SJSA1 (cell line): ENCODE measurements at regions not wholly inside any gene's neighbourhood (a gene's known extent, or its start where the extent isn't known, plus 50 kb on each side); places are given as distances from the start of the nearest gene placed in this dataset.

Experiments used
- DNase-seq, 2 experiments: peaks; one replicate each; pipeline ENCODE4 v3.0.0-alpha.2; 2015 to 2020; ENCODE audit warnings: low spot score in 2 of 2, low read depth in 1 of 2
- H3K27ac ChIP-seq: fragments of 250-450 bp; sonication (Bioruptor Pico); 2 replicates; pipeline ENCODE4 v1.5.1; 2020; ENCODE audit warnings: mild to moderate bottlenecking, moderate library complexity
- H3K27me3 ChIP-seq: fragments of 250-450 bp; sonication (Bioruptor Pico); replicated peaks from 2 replicates; pipeline ENCODE4 v1.5.1; 2020; ENCODE audit warnings: mild to moderate bottlenecking, moderate library complexity
- H3K36me3 ChIP-seq: fragments of 250-450 bp; sonication (Bioruptor Pico); 2 replicates; pipeline ENCODE4 v1.5.1; 2020; ENCODE audit warnings: mild to moderate bottlenecking
- H3K4me1 ChIP-seq: fragments of 250-450 bp; sonication (Bioruptor Pico); replicated peaks from 2 replicates; pipeline ENCODE4 v1.6.1; 2021; ENCODE audit warnings: mild to moderate bottlenecking
- H3K4me3 ChIP-seq: fragments of 250-450 bp; sonication (Bioruptor Pico); 2 replicates; pipeline ENCODE4 v1.5.1; 2020; ENCODE audit warnings: mild to moderate bottlenecking
- H3K9me3 ChIP-seq: fragments of 250-450 bp; sonication (Bioruptor Pico); replicated peaks from 2 replicates; pipeline ENCODE4 v1.5.1; 2020; ENCODE audit warnings: mild to moderate bottlenecking

- H3K4me3 ChIP-seq: no peak overlapping the region
- no peaks in the 10 kb centered on the region for H3K9me3 ChIP-seq
- H3K36me3 ChIP-seq: no peaks in the 10 kb centered on the region
- no peaks in the 10 kb centered on the region for H3K27me3 ChIP-seq
- H3K27ac ChIP-seq: no peak overlapping the region
- DNase-seq: no peak
- H3K4me1 ChIP-seq: peaks cover 4% of the 10 kb centered on the region
Observed at GRCh38 chr6:43900916-43901732, 131.1 kb downstream of the VEGFA start.

GRCh38 chr6:43900560-43900915 lies 130.5 kb downstream of the VEGFA start:
- H3K4me3 ChIP-seq: no peak overlapping the region
- H3K27me3 ChIP-seq: no peaks in the 10 kb centered on the region
- no peak for DNase-seq
- no peaks in the 10 kb centered on the region for H3K36me3 ChIP-seq
- H3K4me1 ChIP-seq: peaks cover 4% of the 10 kb centered on the region
- no peaks in the 10 kb centered on the region for H3K9me3 ChIP-seq
- no peak overlapping the region for H3K27ac ChIP-seq

- no peak overlapping the region for H3K4me3 ChIP-seq
- H3K4me1 ChIP-seq: peaks cover 4% of the 10 kb centered on the region
- H3K27me3 ChIP-seq: no peaks in the 10 kb centered on the region
- no peaks in the 10 kb centered on the region for H3K9me3 ChIP-seq
- H3K36me3 ChIP-seq: no peaks in the 10 kb centered on the region
- no peak for DNase-seq
- no peak overlapping the region for H3K27ac ChIP-seq
Observed at GRCh38 chr6:43899830-43900229, 129.8 kb downstream of the VEGFA start.

- Histone ChIP-seq H3K4me3 (no peak overlapping the region), H3K36me3 (no peaks in the 10 kb centered on the region), H3K4me1 (no peaks in the 10 kb centered on the region), H3K9me3 (no peaks in the 10 kb centered on the region), H3K27ac (no peak overlapping the region), H3K27me3 (no peaks in the 10 kb centered on the region)
- no peak for DNase-seq
Observed at GRCh38 chr6:43898358-43899131, 128.5 kb downstream of the VEGFA start.

GRCh38 chr6:43897571-43898302 lies 127.7 kb downstream of the VEGFA start:
- Histone ChIP-seq H3K27me3 (no peaks in the 10 kb centered on the region), H3K36me3 (no peaks in the 10 kb centered on the region), H3K4me3 (no peak overlapping the region), H3K27ac (no peak overlapping the region), H3K9me3 (no peaks in the 10 kb centered on the region), H3K4me1 (no peaks in the 10 kb centered on the region)
- no peak for DNase-seq

- Histone ChIP-seq H3K9me3 (no peaks in the 10 kb centered on the region), H3K4me1 (no peaks in the 10 kb centered on the region), H3K4me3 (no peak overlapping the region), H3K27me3 (no peaks in the 10 kb centered on the region), H3K36me3 (no peaks in the 10 kb centered on the region), H3K27ac (no peak overlapping the region)
- no peak for DNase-seq
Observed at GRCh38 chr6:43896329-43897255, 126.6 kb downstream of the VEGFA start.

- H3K9me3 ChIP-seq: no peaks in the 10 kb centered on the region
- no peaks in the 10 kb centered on the region for H3K27me3 ChIP-seq
- no peaks in the 10 kb centered on the region for H3K4me1 ChIP-seq
- H3K36me3 ChIP-seq: no peaks in the 10 kb centered on the region
- no peak for DNase-seq
- no peak overlapping the region for H3K4me3 ChIP-seq
- H3K27ac ChIP-seq: no peak overlapping the region
Observed at GRCh38 chr6:43895656-43896328, 125.8 kb downstream of the VEGFA start.

- Histone ChIP-seq H3K9me3 (no peaks in the 10 kb centered on the region; the same call in 1 of the 2 replicates), H3K36me3 (no peaks in the 10 kb centered on the region), H3K27ac (no peak overlapping the region), H3K4me3 (no peak overlapping the region), H3K27me3 (no peaks in the 10 kb centered on the region), H3K4me1 (peaks cover 5% of the 10 kb centered on the region)
- DNase-seq: no peak
Observed at GRCh38 chr6:43893073-43893472, 123.1 kb downstream of the VEGFA start.

- Histone ChIP-seq H3K27me3 (no peaks in the 10 kb centered on the region), H3K9me3 (no peaks in the 10 kb centered on the region; the same call in 1 of the 2 replicates), H3K36me3 (no peaks in the 10 kb centered on the region), H3K27ac (no peak overlapping the region), H3K4me3 (no peak overlapping the region), H3K4me1 (peaks cover 23% of the 10 kb centered on the region)
- no peak for DNase-seq
Observed at GRCh38 chr6:43891072-43891870, 121.3 kb downstream of the VEGFA start.

GRCh38 chr6:43890197-43891062 lies 120.4 kb downstream of the VEGFA start:
- Histone ChIP-seq H3K9me3 (no peaks in the 10 kb centered on the region; the same call in 1 of the 2 replicates), H3K27me3 (no peaks in the 10 kb centered on the region), H3K4me3 (no peak overlapping the region), H3K27ac (no peak overlapping the region), H3K4me1 (peaks cover 31% of the 10 kb centered on the region), H3K36me3 (no peaks in the 10 kb centered on the region)
- no peak for DNase-seq

GRCh38 chr6:43887906-43888683 lies 118.1 kb downstream of the VEGFA start:
- Histone ChIP-seq H3K27me3 (no peaks in the 10 kb centered on the region), H3K9me3 (no peaks in the 10 kb centered on the region; the same call in 1 of the 2 replicates), H3K4me1 (peaks cover 32% of the 10 kb centered on the region), H3K36me3 (no peaks in the 10 kb centered on the region), H3K4me3 (no peak overlapping the region), H3K27ac (no peak overlapping the region)
- no peak for DNase-seq
